SIG-M5 treated with dmso at 0.1 percent for 504 hours (cell line): ENCODE measurements at regions not wholly inside any gene's neighbourhood (a gene's known extent, or its start where the extent isn't known, plus 50 kb on each side); places are given as distances from the start of the nearest gene placed in this dataset.
"Not testable (repeated sequence)": the region's sequence is repeated elsewhere in the genome, so short reads cannot be mapped to it uniquely, and the experiment has no call there.

Source experiments
- DNase-seq: peaks from one replicate; lab custom pipeline; 2025; ENCODE audit not compliant: unreplicated experiment; lab: John Stamatoyannopoulos, UW

- not testable (repeated sequence) for DNase-seq
Observed at GRCh38 chr6:147651-148050, 144.6 kb upstream of the DUSP22 start.

DNA sequence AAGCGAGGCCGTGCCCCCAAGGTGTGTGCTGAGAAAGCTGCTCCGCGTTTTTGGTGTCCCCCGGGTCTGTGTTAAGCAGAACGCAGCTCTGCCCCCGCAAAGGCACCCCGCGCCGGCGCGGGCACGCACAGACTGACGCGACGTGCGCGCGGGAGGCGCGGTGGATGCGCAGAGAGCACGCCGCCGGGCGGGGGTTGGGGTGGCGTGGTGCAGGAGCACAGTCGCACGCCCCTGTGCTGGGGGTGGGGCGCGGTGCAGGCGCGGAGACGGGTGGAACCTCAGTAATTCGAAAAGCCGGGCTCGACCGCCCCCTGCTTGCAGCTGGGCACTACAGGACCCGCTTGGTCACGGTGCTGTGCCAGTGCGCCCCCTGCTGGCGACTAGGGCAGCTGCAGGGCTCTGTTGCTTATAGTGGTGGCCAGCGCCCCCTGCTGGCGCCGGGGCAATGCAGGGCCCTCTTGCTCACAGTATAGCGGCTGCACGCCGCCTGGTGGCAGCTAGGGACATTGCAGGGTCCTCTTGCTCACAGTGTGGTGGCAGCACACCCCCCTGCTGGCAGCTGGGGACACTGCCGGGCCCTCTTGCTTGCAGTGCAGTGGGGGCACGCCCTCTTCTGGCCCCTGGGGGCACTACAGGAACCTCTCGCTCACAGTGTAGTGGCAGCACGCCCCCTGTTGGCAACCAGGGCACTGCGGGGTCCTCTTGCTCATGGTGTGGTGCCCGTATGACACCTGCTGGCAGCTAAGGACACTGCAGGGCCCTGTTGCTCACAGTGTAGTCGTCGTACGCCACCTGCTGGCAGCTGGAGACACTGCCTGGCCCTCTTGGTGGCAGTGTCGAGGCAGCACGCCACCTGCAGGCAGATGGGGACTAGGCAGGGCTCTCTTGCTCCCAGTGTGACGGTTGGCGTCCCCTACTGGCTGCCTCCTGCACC lies 144.0 kb upstream of the DUSP22 start:
- DNase-seq: not testable (repeated sequence)

- not testable (repeated sequence) for DNase-seq
Observed at GRCh38 chr6:150147-150546, 142.1 kb upstream of the DUSP22 start.

GRCh38 chr6:152436-152835 lies 139.9 kb upstream of the DUSP22 start:
- DNase-seq: not testable (repeated sequence)

- DNase-seq: peak; percentile 25
Observed at GRCh38 chr6:153026-153425, 139.3 kb upstream of the DUSP22 start.

GRCh38 chr6:153867-154266 lies 138.4 kb upstream of the DUSP22 start:
- not testable (repeated sequence) for DNase-seq

GRCh38 chr6:154321-155092 lies 137.8 kb upstream of the DUSP22 start:
- DNase-seq: not testable (repeated sequence)

GRCh38 chr6:156010-156409 lies 136.3 kb upstream of the DUSP22 start:
- DNase-seq: no peak

- DNase-seq: not testable (repeated sequence)
Observed at GRCh38 chr6:156441-157140, 135.7 kb upstream of the DUSP22 start.

- not testable (repeated sequence) for DNase-seq
Observed at GRCh38 chr6:157176-157575, 135.1 kb upstream of the DUSP22 start.

DNA sequence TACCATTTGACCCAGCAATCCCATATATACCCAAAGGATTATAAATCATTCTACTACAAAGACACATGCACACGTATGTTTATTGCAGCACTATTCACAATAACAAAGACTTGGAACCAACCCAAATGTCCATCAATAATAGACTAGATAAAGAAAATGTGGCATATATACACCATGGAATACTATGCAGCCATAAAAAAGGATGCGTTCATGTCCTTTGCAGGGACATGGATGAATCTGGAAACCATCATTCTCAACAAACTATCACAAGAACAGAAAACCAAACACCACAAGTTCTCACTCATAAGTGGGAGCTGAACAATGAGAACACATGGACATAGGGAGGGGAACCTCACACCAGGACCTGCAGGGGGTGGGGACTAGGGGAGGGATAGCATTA lies 130.6 kb upstream of the DUSP22 start:
- DNase-seq: not testable (repeated sequence)

- DNase-seq: no peak
Observed at GRCh38 chr6:164720-165119, 127.6 kb upstream of the DUSP22 start.

- no peak for DNase-seq
Observed at GRCh38 chr6:165263-165662, 127.0 kb upstream of the DUSP22 start.

GRCh38 chr6:165906-166305 lies 126.4 kb upstream of the DUSP22 start:
- no peak for DNase-seq

DNA sequence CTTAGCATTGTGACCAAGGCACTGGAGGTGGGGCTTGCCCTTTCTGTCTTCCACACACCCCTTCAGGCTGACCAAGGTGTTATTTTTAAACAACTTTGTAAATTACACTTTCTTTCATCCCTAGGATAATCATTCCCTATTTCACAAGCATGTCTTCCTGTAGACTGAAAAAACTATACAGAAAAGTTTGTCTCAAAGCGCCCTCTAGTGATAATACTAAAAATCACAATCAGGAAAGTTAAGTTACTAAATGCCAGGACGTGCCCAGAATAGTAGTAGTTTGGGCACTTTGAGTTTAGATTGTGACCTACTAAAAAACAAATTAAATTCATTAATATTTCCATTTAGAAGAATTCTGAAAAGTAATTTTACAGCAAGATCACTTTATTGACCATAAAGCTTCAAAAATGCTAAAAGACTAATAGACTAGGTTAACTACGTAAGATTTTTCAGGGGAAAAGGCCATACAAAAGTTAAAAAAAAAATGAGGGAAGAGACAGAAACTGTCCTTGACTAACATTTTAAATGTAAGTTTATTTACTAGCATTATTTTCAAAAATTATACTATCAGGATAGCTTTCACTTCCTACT lies 123.3 kb upstream of the DUSP22 start:
- DNase-seq: peak; percentile 49

GRCh38 chr6:174036-174435 lies 118.3 kb upstream of the DUSP22 start:
- no peak for DNase-seq

DNA sequence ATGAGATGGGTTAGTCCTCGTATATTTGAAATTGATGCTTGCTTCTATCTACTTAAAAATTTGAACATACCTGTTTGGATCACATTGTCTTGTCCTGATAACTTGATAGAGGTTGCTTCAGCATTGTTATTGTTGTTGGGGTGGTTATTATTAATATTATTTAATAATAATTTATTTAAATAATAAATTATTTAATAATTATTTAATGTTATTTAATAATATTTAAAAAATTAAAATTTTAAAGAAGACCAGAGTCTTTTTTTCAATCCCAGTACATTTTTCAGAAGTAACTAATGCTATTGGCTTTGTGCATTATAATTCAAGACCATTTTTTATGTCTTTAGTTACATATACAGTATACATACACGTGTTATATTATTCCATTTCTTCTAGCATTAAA lies 116.6 kb upstream of the DUSP22 start:
- no peak for DNase-seq

DNA sequence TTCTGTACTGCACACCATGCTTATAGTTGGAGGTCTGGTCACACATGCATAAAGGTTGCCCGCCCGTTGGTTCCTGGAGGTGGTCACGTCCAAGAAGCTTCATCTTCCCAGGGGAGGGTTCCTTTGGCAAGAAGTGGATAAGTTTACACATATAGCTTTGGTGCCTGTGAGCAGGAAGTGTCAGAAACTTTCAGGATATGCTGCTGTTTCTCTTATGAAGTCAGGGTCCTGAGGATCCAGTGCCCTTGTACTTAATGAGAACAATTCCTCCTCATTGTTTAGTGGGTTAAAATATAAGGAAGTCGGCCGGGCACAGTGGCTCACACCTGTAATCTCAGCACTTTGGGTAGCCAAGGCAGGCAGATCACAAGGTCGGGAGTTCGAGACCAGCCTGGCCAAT lies 115.5 kb upstream of the DUSP22 start:
- DNase-seq: no peak

DNA sequence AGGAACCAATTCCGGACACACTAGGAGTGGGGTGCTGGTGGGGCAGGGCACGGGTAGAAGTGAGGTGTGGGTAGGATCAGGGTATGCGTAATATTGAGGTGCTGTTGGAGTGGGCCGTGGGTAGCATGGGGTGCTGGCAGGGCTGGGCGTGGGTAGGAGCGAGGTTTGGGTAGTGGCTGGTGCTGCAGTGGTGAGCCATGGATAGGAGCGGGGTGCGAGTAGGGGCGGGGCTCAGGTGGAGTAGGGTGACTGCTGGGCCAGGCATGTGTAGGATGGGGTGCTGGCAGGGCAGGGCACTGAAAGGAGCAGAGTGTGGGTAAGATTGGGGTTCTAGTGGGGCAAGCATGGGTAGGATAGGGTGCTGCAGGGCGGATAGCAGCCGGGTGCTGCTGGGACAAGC lies 114.2 kb upstream of the DUSP22 start:
- DNase-seq: no peak

GRCh38 chr6:178929-179328 lies 113.4 kb upstream of the DUSP22 start:
- not testable (repeated sequence) for DNase-seq

- DNase-seq: no peak
Observed at GRCh38 chr6:179340-179950, 112.8 kb upstream of the DUSP22 start.
